Neural progenitor cell (in vitro differentiated cells): ENCODE measurements at regions not wholly inside any gene's neighbourhood (a gene's known extent, or its start where the extent isn't known, plus 50 kb on each side); places are given as distances from the start of the nearest gene placed in this dataset.

Experiments
- DNase-seq: peaks from one replicate; pipeline ENCODE4 v3.0.0-alpha.2; 2016; ENCODE audit warnings: low spot score
- H2AFZ ChIP-seq: fragments of 200-600 bp; sonication (generic); replicated peaks from 2 replicates; pipeline ENCODE4 v1.6.1; 2016; ENCODE audit warnings: antibody characterized with exemption
- H3F3A ChIP-seq: fragments of 200-600 bp; sonication (generic); 2 replicates; pipeline ENCODE4 v1.6.1; 2016; ENCODE audit warnings: antibody characterized with exemption, low read depth
- H3K27ac ChIP-seq: fragments of 200-600 bp; sonication (generic); 2 replicates; pipeline ENCODE4 v1.5.1; 2016; ENCODE audit warnings: mild to moderate bottlenecking
- H3K27me3 ChIP-seq: fragments of 200-600 bp; sonication (generic); 2 replicates; pipeline ENCODE4 v1.6.1; 2016; ENCODE audit warnings: mild to moderate bottlenecking, moderate library complexity
- H3K36me3 ChIP-seq: fragments of 200-600 bp; sonication (generic); 2 replicates; pipeline ENCODE4 v1.5.1; 2016
- H3K4me1 ChIP-seq: fragments of 200-600 bp; sonication (generic); 2 replicates; pipeline ENCODE4 v1.6.1; 2016; ENCODE audit warnings: mixed run types
- H3K4me2 ChIP-seq: fragments of 200-600 bp; sonication (generic); 2 replicates; pipeline ENCODE4 v1.6.1; 2016
- H3K4me3 ChIP-seq: fragments of 200-600 bp; sonication (generic); 2 replicates; pipeline ENCODE4 v1.5.1; 2016
- H3K79me2 ChIP-seq: fragments of 200-600 bp; sonication (generic); 2 replicates; pipeline ENCODE4 v1.6.1; 2016; ENCODE audit warnings: low read depth
- H3K9ac ChIP-seq: fragments of 200-600 bp; sonication (generic); 2 replicates; pipeline ENCODE4 v1.6.1; 2016
- H3K9me3 ChIP-seq: fragments of 200-600 bp; sonication (generic); 2 replicates; pipeline ENCODE4 v1.5.1; 2016; ENCODE audit warnings: low read depth
- H4K20me1 ChIP-seq: fragments of 200-600 bp; sonication (generic); 2 replicates; pipeline ENCODE4 v1.6.1; 2016; ENCODE audit warnings: low read depth
- H3K27ac Mint-ChIP-seq: 3 replicates; pipeline ENCODE4 v1.8.0; 2021; ENCODE audit warnings: mixed read lengths
- H3K27me3 Mint-ChIP-seq: 2 replicates; pipeline ENCODE4 v1.8.0; 2022; ENCODE audit warnings: low read depth, mild to moderate bottlenecking, inconsistent platforms, moderate library complexity, mixed read lengths; ENCODE audit not compliant: insufficient read depth
- H3K36me3 Mint-ChIP-seq: 3 replicates; pipeline ENCODE4 v1.8.0; 2021; ENCODE audit warnings: mixed read lengths
- H3K4me1 Mint-ChIP-seq: 3 replicates; pipeline ENCODE4 v1.8.0; 2021; ENCODE audit warnings: mixed read lengths
- H3K4me3 Mint-ChIP-seq: 3 replicates; pipeline ENCODE4 v1.8.0; 2021; ENCODE audit warnings: mild to moderate bottlenecking, moderate library complexity, mixed read lengths
- H3K9me3 Mint-ChIP-seq: 3 replicates; pipeline ENCODE4 v1.8.0; 2020; ENCODE audit warnings: mixed read lengths
- EZH2 ChIP-seq: fragments of 200-600 bp; sonication (generic); IDR thresholded peaks from 2 replicates; pipeline ENCODE4 v1.6.1; 2017; ENCODE audit warnings: antibody characterized with exemption, mild to moderate bottlenecking, moderate library complexity
- EZH2phosphoT487 ChIP-seq: fragments of 200-600 bp; sonication (generic); IDR thresholded peaks from 2 replicates; pipeline ENCODE4 v1.6.1; 2017; ENCODE audit warnings: antibody characterized with exemption
- TF ChIP-seq, protein P1 (sequence below): fragments of 200-600 bp; sonication (generic); IDR thresholded peaks from 2 replicates; pipeline ENCODE4 v1.5.1; 2017; ENCODE audit warnings: antibody characterized with exemption, mild to moderate bottlenecking

DNA sequence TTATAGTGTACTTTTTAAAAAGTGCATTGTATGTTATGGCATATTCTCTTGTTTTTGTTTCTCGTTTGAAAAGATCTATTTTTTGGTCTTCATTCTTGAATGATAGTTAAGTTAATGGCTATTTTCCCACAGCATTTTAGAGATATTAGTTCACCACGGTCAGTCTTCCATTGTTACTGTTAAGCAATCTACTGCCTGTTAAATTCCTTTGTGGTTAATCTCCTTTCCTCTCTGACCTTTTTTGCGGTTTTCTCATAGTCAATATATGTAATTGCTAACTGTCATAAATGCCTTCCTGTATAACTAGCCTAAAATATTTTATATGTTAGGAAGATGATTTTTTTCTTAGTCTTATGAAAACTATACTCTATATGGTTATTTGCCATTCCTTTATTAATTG lies 250.8 kb upstream of the FBXL7 start:
- no peak overlapping the region for H3K27ac ChIP-seq
- TF ChIP-seq EZH2phosphoT487 (no peak), EZH2 (no peak)
- TF ChIP-seq, protein P1, sequence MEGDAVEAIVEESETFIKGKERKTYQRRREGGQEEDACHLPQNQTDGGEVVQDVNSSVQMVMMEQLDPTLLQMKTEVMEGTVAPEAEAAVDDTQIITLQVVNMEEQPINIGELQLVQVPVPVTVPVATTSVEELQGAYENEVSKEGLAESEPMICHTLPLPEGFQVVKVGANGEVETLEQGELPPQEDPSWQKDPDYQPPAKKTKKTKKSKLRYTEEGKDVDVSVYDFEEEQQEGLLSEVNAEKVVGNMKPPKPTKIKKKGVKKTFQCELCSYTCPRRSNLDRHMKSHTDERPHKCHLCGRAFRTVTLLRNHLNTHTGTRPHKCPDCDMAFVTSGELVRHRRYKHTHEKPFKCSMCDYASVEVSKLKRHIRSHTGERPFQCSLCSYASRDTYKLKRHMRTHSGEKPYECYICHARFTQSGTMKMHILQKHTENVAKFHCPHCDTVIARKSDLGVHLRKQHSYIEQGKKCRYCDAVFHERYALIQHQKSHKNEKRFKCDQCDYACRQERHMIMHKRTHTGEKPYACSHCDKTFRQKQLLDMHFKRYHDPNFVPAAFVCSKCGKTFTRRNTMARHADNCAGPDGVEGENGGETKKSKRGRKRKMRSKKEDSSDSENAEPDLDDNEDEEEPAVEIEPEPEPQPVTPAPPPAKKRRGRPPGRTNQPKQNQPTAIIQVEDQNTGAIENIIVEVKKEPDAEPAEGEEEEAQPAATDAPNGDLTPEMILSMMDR, result no peak
- H4K20me1 ChIP-seq, result no peaks in the 10 kb centered on the region
- Mint-ChIP-seq H3K9me3 (peaks cover 15% of the 10 kb centered on the region), H3K36me3 (no peaks in the 10 kb centered on the region), H3K27me3 (peaks cover 4% of the 10 kb centered on the region), H3K4me1 (no peaks in the 10 kb centered on the region), H3K4me3 (no peak overlapping the region), H3K27ac (no peak overlapping the region)
- H3K9me3 ChIP-seq, result peaks cover 7% of the 10 kb centered on the region
- H3K4me1 ChIP-seq, result no peaks in the 10 kb centered on the region
- no peak for DNase-seq
- no peak overlapping the region for H3K9ac ChIP-seq
- no peak overlapping the region for H3K4me2 ChIP-seq
- no peaks in the 10 kb centered on the region for H3F3A ChIP-seq
- no peaks in the 10 kb centered on the region for H3K36me3 ChIP-seq
- H3K79me2 ChIP-seq, result no peaks in the 10 kb centered on the region
- H3K4me3 ChIP-seq, result no peak overlapping the region
- H2AFZ ChIP-seq, result no peak overlapping the region
- no peaks in the 10 kb centered on the region for H3K27me3 ChIP-seq

DNA sequence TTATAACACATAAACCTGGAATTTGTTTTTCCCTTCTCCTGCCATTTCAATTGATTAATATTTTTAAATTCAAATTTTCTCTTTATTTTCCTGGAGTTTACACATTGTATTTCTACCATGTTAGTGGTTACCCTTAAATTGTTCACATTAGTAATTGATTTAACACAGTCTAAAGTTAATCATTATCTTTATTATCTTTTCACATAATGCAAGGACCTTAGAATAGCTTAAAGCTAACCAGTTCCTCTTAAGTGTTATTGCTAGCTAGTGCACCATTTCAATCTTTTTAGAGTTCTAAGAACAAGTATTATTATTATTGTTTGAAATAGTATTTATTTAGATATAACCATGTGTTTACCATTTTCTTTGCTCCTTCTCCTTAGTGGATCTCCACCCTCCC lies 251.2 kb upstream of the FBXL7 start:
- no peak overlapping the region for H3K27ac Mint-ChIP-seq
- Histone ChIP-seq H3K36me3 (no peaks in the 10 kb centered on the region), H3K4me1 (no peaks in the 10 kb centered on the region), H3K79me2 (no peaks in the 10 kb centered on the region), H3K9me3 (peaks cover 7% of the 10 kb centered on the region), H3K27ac (no peak overlapping the region), H3K27me3 (no peaks in the 10 kb centered on the region), H3K4me2 (no peak overlapping the region), H2AFZ (no peak overlapping the region), H3K9ac (no peak overlapping the region), H4K20me1 (no peaks in the 10 kb centered on the region), H3K4me3 (no peak overlapping the region), H3F3A (no peaks in the 10 kb centered on the region)
- H3K27me3 Mint-ChIP-seq, result peaks cover 4% of the 10 kb centered on the region
- no peaks in the 10 kb centered on the region for H3K36me3 Mint-ChIP-seq
- TF ChIP-seq EZH2, result no peak
- TF ChIP-seq, protein P1, result no peak
- no peak for TF ChIP-seq EZH2phosphoT487
- peaks cover 15% of the 10 kb centered on the region for H3K9me3 Mint-ChIP-seq
- H3K4me1 Mint-ChIP-seq, result no peaks in the 10 kb centered on the region
- H3K4me3 Mint-ChIP-seq, result no peak overlapping the region
- no peak for DNase-seq

DNA sequence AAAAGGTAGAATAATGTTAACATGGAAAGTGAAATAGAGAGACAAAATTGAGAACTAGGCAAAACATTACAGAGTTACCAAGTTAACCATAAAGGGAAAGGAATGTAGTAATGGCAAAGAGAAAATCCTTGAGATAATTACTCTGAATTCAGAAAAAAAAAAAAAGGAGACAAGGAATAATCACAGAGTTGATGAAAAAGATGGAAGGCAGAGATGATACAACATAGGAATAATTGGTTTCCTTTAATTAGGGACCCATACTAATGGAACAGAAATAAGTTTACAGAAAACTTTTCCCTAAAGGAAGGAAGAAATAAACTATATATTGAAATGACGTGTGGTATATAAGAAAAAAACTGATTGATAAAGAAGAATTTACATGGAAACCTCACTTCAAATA lies 254.1 kb upstream of the FBXL7 start:
- no peak overlapping the region for H3K4me3 Mint-ChIP-seq
- no peak overlapping the region for H3K27ac ChIP-seq
- H3K9ac ChIP-seq, result no peak overlapping the region
- no peaks in the 10 kb centered on the region for H3K36me3 Mint-ChIP-seq
- H3K27me3 ChIP-seq, result no peaks in the 10 kb centered on the region
- no peak overlapping the region for H3K4me3 ChIP-seq
- no peaks in the 10 kb centered on the region for H3K4me1 Mint-ChIP-seq
- no peaks in the 10 kb centered on the region for H3K4me1 ChIP-seq
- peaks cover 5% of the 10 kb centered on the region for H3K27me3 Mint-ChIP-seq
- H3K79me2 ChIP-seq, result no peaks in the 10 kb centered on the region
- no peaks in the 10 kb centered on the region for H3K36me3 ChIP-seq
- H3K4me2 ChIP-seq, result no peak overlapping the region
- H2AFZ ChIP-seq, result no peak overlapping the region
- peaks cover 11% of the 10 kb centered on the region for H3K9me3 ChIP-seq
- no peak overlapping the region for H3K27ac Mint-ChIP-seq
- H3F3A ChIP-seq, result no peaks in the 10 kb centered on the region
- no peak for DNase-seq
- H4K20me1 ChIP-seq, result no peaks in the 10 kb centered on the region
- H3K9me3 Mint-ChIP-seq, result peaks cover 15% of the 10 kb centered on the region
- TF ChIP-seq, protein P1, result no peak
- TF ChIP-seq EZH2phosphoT487, result no peak
- TF ChIP-seq EZH2, result no peak
